B cell (primary cell): ENCODE measurements at regions not wholly inside any gene's neighbourhood (a gene's known extent, or its start where the extent isn't known, plus 50 kb on each side); places are given as distances from the start of the nearest gene placed in this dataset.

Source experiments
- ATAC-seq: fragments of 200-7000 bp; cut with Tn5 transposase; one replicate; pipeline ENCODE4 v1.10.0; 2021; ENCODE audit warnings: low read depth, mild to moderate bottlenecking, moderate number of reproducible peaks, moderate library complexity
- CTCF ChIA-PET: fragments of 350-600 bp; sonication (Branson Sonifier 250); formaldehyde crosslinking; loops from one replicate; lab custom pipeline; 2021; ENCODE audit warnings: antibody characterized with exemption, inconsistent platforms; lab: Charles Lee
- POLR2A ChIA-PET: fragments of 350-600 bp; sonication (Branson Sonifier 250); formaldehyde crosslinking; loops from one replicate; lab custom pipeline; 2021; ENCODE audit warnings: antibody characterized with exemption; lab: Charles Lee
- DNase-seq: peaks from one replicate; pipeline ENCODE4 v3.0.0; 2013
- H2AFZ ChIP-seq: 2 replicates; pipeline ENCODE4 v1.6.1; 2012; ENCODE audit warnings: mild to moderate bottlenecking, low read depth, low read length; ENCODE audit not compliant: insufficient read depth, poor library complexity, severe bottlenecking
- H3K27ac ChIP-seq, 2 donors: 1 replicate in 1 of 2; 2 replicates in 1 of 2; pipeline ENCODE4 v1.5.1; 2012 to 2013; ENCODE audit warnings: low read length in 2 of 2, mild to moderate bottlenecking in 2 of 2, moderate library complexity in 1 of 2
- H3K27me3 ChIP-seq, 4 experiments: fragments of 200-600 bp in 1 of 4; sonication (generic) in 1 of 4; replicated peaks in 1 of 4; 1 replicate in 2 of 4; 2 replicates in 2 of 4; pipeline versions ENCODE4 v1.6.1 to v1.7.0; 2013 to 2016; ENCODE audit warnings: low read length in 3 of 4, mild to moderate bottlenecking in 2 of 4, mixed read lengths in 1 of 4, moderate library complexity in 1 of 4; ENCODE audit not compliant: insufficient read depth in 4 of 4, control insufficient read depth in 3 of 4; ENCODE audit errors: control extremely low read depth in 1 of 4
- H3K36me3 ChIP-seq, 2 experiments: replicated peaks in 1 of 2; 1 replicate in 1 of 2; 2 replicates in 1 of 2; pipeline versions ENCODE4 v1.6.1 to v1.7.1; 2013; ENCODE audit warnings: low read length in 1 of 2; ENCODE audit not compliant: insufficient read depth in 2 of 2, control insufficient read depth in 1 of 2; ENCODE audit errors: control extremely low read depth in 1 of 2, extremely low read depth in 1 of 2
- H3K4me1 ChIP-seq, 2 donors: fragments of 200-600 bp in 1 of 2; sonication (generic) in 1 of 2; 1 replicate in 1 of 2; 2 replicates in 1 of 2; pipeline versions ENCODE4 v1.5.1 to v1.6.1; 2013 to 2017; ENCODE audit warnings: low read length in 2 of 2; ENCODE audit not compliant: control insufficient read depth in 2 of 2, insufficient read depth in 2 of 2
- H3K4me2 ChIP-seq: replicated peaks from 2 replicates; pipeline ENCODE3; 2012; ENCODE audit warnings: mild to moderate bottlenecking, low read depth, low read length; ENCODE audit not compliant: poor library complexity, severe bottlenecking
- H3K4me3 ChIP-seq, 5 experiments: fragments of 200-600 bp in 1 of 5; sonication (generic) in 1 of 5; 1 replicate in 3 of 5; 2 replicates in 2 of 5; pipeline versions ENCODE4 v1.5.1 to v1.7.0; 2011 to 2016; ENCODE audit warnings: low read length in 4 of 5, mild to moderate bottlenecking in 4 of 5, low read depth in 2 of 5, control low read depth in 1 of 5, moderate library complexity in 1 of 5; ENCODE audit not compliant: insufficient read depth in 1 of 5; ENCODE audit errors: control extremely low read depth in 1 of 5, extremely low read depth in 1 of 5
- H3K79me2 ChIP-seq: fragments of 200-600 bp; sonication (generic); one replicate; pipeline ENCODE4 v1.6.0; 2016; ENCODE audit warnings: low read length; ENCODE audit not compliant: control insufficient read depth, insufficient read depth
- H3K9ac ChIP-seq: fragments of 200-600 bp; sonication (generic); 2 replicates; pipeline ENCODE4 v1.6.1; 2017; ENCODE audit warnings: mild to moderate bottlenecking, low read length, moderate library complexity
- H3K9me3 ChIP-seq, 3 donors: one replicate each; pipeline versions ENCODE4 v1.6.1 to v1.7.1; 2013; ENCODE audit warnings: low read length in 2 of 3; ENCODE audit not compliant: control insufficient read depth in 2 of 3, insufficient read depth in 1 of 3; ENCODE audit errors: control extremely low read depth in 1 of 3
- H4K20me1 ChIP-seq: 2 replicates; pipeline ENCODE4 v1.6.0; 2012; ENCODE audit warnings: mild to moderate bottlenecking, low read length; ENCODE audit not compliant: insufficient read depth, control insufficient read depth, poor library complexity, severe bottlenecking
- H3K27ac Mint-ChIP-seq: one replicate; pipeline ENCODE4 v1.8.0; 2021; ENCODE audit warnings: mixed read lengths
- H3K27me3 Mint-ChIP-seq: one replicate; pipeline ENCODE4 v1.8.0; 2021; ENCODE audit warnings: mixed read lengths
- H3K4me1 Mint-ChIP-seq: one replicate; pipeline ENCODE4 v1.8.0; 2021; ENCODE audit warnings: mixed read lengths
- H3K4me3 Mint-ChIP-seq: one replicate; pipeline ENCODE4 v1.8.0; 2021; ENCODE audit warnings: mixed read lengths
- H3K9me3 Mint-ChIP-seq: one replicate; pipeline ENCODE4 v1.8.0; 2022; ENCODE audit warnings: mixed read lengths; ENCODE audit not compliant: insufficient read depth
- EZH2 ChIP-seq: IDR thresholded peaks from 2 replicates; pipeline ENCODE4 v1.6.1; 2012; ENCODE audit warnings: borderline replicate concordance, low read depth, mild to moderate bottlenecking, moderate library complexity, low read length; ENCODE audit not compliant: insufficient read depth, poor library complexity, severe bottlenecking
- WGBS: methylation state at CpG from one replicate; pipeline ENCODE4 v1.1.5; 2013; ENCODE audit warnings: missing lambda C conversion rate; ENCODE audit not compliant: insufficient coverage; 5-methylcytosine and 5-hydroxymethylcytosine counted together
- intact Hi-C: fragments of 100-400 bp; cut with micrococcal nuclease; formaldehyde crosslinking; loops from one replicate; pipeline ENCODE4 v1.10.0; 2022
- TF ChIP-seq, protein P1 (sequence below): fragments of 200-600 bp; IDR thresholded peaks from one replicate; pipeline ENCODE4 v1.8.0; 2022; ENCODE audit warnings: antibody characterized with exemption, mild to moderate bottlenecking

- ChIA-PET POLR2A (no interaction called here), CTCF (no interaction called here)
- intact Hi-C loops: no loop called here
- H3K4me3 ChIP-seq: no peak overlapping the region
- Mint-ChIP-seq H3K4me3 (no peak overlapping the region), H3K27ac (no peak overlapping the region), H3K27me3 (no peaks in the 10 kb centered on the region), H3K4me1 (no peaks in the 10 kb centered on the region), H3K9me3 (no peaks in the 10 kb centered on the region)
- H2AFZ ChIP-seq: no peak overlapping the region
- no peaks in the 10 kb centered on the region for H3K9me3 ChIP-seq
- TF ChIP-seq EZH2: no peak
- TF ChIP-seq, protein P1, sequence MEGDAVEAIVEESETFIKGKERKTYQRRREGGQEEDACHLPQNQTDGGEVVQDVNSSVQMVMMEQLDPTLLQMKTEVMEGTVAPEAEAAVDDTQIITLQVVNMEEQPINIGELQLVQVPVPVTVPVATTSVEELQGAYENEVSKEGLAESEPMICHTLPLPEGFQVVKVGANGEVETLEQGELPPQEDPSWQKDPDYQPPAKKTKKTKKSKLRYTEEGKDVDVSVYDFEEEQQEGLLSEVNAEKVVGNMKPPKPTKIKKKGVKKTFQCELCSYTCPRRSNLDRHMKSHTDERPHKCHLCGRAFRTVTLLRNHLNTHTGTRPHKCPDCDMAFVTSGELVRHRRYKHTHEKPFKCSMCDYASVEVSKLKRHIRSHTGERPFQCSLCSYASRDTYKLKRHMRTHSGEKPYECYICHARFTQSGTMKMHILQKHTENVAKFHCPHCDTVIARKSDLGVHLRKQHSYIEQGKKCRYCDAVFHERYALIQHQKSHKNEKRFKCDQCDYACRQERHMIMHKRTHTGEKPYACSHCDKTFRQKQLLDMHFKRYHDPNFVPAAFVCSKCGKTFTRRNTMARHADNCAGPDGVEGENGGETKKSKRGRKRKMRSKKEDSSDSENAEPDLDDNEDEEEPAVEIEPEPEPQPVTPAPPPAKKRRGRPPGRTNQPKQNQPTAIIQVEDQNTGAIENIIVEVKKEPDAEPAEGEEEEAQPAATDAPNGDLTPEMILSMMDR: no peak
- ATAC-seq (no peak), DNase-seq (no peak)
- H3K36me3 ChIP-seq: no peaks in the 10 kb centered on the region
- H3K79me2 ChIP-seq: no peaks in the 10 kb centered on the region
- H4K20me1 ChIP-seq: no peaks in the 10 kb centered on the region
- WGBS: 100% methylated on average over 1 of the region's 2 CpGs
- H3K4me2 ChIP-seq: no peak overlapping the region
- H3K27ac ChIP-seq: no peak overlapping the region
- H3K27me3 ChIP-seq: no peaks in the 10 kb centered on the region
- H3K9ac ChIP-seq: no peak overlapping the region
- H3K4me1 ChIP-seq: no peaks in the 10 kb centered on the region
These were observed 1124.6 kb downstream of the DTWD2 start for GRCh38 chr5:117863586-117864296.

DNA sequence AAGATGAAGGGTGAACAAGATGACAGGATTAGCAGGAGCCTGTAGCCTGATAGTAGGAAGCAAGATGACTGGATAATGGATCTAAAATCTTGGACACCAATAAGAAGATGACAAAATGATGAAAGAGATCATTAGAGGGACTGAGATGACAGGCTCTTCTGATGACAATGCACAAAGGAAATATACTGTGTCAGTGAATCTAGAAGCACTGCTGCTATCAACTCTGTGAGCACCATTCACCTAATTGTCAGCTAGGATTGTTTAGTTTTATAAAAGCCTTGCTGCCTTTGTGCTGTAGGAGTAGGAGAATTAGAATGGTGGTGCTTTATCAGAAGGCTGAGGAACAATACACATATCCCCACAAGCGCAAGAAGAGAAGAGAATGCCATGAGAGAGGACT is 1127.8 kb downstream of the DTWD2 start:
- Histone ChIP-seq H3K36me3 (no peaks in the 10 kb centered on the region), H3K79me2 (no peaks in the 10 kb centered on the region), H3K9ac (no peak overlapping the region), H3K4me3 (no peak overlapping the region), H4K20me1 (no peaks in the 10 kb centered on the region), H2AFZ (no peak overlapping the region), H3K4me2 (no peak overlapping the region), H3K9me3 (no peaks in the 10 kb centered on the region), H3K4me1 (no peaks in the 10 kb centered on the region), H3K27ac (no peak overlapping the region), H3K27me3 (no peaks in the 10 kb centered on the region)
- no peaks in the 10 kb centered on the region for H3K27me3 Mint-ChIP-seq
- DNase-seq (no peak), ATAC-seq (no peak)
- ChIA-PET CTCF (no interaction called here), POLR2A (no interaction called here)
- no peak overlapping the region for H3K4me3 Mint-ChIP-seq
- no peaks in the 10 kb centered on the region for H3K9me3 Mint-ChIP-seq
- WGBS: no CpG with 5 or more reads among the region's 1 CpG
- intact Hi-C loops: no loop called here
- no peak overlapping the region for H3K27ac Mint-ChIP-seq
- H3K4me1 Mint-ChIP-seq: no peaks in the 10 kb centered on the region
- TF ChIP-seq, protein P1: no peak
- no peak for TF ChIP-seq EZH2
